ENCODE measurements at regions not wholly inside any gene's neighbourhood (a gene's known extent, or its start where the extent isn't known, plus 50 kb on each side); places are given as distances from the start of the nearest gene placed in this dataset.

- H3K27me3 Mint-ChIP-seq = peaks cover 4% of the 10 kb centered on the region
- no peak overlapping the region for H3K27ac Mint-ChIP-seq
- no peaks in the 10 kb centered on the region for H3K4me1 Mint-ChIP-seq (ENCODE audit: low read depth)
- H3K36me3 Mint-ChIP-seq (ENCODE audit: low read depth) = no peaks in the 10 kb centered on the region
- no peak overlapping the region for H3K4me3 Mint-ChIP-seq
- no peaks in the 10 kb centered on the region for H3K9me3 Mint-ChIP-seq
Measured at GRCh38 chr11:116217006-116217405, 555.8 kb downstream of the BUD13 start.

DNA sequence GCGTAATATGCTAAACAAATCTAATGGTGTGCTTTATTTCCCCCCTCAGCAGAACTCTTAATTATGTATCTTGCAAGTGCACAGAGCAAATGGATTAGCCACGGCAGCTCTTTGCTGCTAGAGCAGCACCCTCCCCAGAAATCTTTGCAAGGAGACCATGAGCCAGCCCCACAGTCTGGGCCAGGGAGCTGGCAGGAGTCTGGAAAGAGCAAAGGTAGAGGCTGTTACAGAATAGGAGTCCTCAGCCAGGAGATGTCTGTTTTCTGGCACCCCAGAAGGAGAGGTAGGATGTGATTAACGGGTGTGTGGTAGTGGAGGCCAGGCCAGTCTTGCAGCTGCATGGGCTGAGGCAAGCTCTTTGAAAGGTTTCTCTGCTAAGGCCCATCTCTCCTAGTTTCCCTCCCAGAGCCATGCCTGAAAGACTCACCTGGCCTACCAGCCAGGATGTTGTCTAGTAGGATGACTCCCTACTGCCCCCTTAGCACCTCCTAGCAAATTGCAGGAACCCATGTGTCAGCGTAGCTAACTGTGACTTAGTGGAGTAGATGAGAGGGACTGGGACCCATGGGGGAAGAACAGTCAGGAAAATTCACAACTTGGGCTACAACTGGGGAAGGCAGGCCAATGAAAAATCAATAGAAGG lies 557.2 kb downstream of the BUD13 start:
- peaks cover 4% of the 10 kb centered on the region for H3K27me3 Mint-ChIP-seq
- no peak overlapping the region for H3K4me3 Mint-ChIP-seq
- no peak overlapping the region for H3K27ac Mint-ChIP-seq
- no peaks in the 10 kb centered on the region for H3K9me3 Mint-ChIP-seq
- no peaks in the 10 kb centered on the region for H3K4me1 Mint-ChIP-seq (ENCODE audit: low read depth)
- no peaks in the 10 kb centered on the region for H3K36me3 Mint-ChIP-seq (ENCODE audit: low read depth)

GRCh38 chr11:116211147-116211546 lies 561.6 kb downstream of the BUD13 start:
- H3K36me3 Mint-ChIP-seq (ENCODE audit: low read depth) = no peaks in the 10 kb centered on the region
- no peaks in the 10 kb centered on the region for H3K4me1 Mint-ChIP-seq (ENCODE audit: low read depth)
- H3K4me3 Mint-ChIP-seq = no peak overlapping the region
- no peaks in the 10 kb centered on the region for H3K9me3 Mint-ChIP-seq
- H3K27ac Mint-ChIP-seq = no peak overlapping the region
- H3K27me3 Mint-ChIP-seq = peaks cover 4% of the 10 kb centered on the region

DNA sequence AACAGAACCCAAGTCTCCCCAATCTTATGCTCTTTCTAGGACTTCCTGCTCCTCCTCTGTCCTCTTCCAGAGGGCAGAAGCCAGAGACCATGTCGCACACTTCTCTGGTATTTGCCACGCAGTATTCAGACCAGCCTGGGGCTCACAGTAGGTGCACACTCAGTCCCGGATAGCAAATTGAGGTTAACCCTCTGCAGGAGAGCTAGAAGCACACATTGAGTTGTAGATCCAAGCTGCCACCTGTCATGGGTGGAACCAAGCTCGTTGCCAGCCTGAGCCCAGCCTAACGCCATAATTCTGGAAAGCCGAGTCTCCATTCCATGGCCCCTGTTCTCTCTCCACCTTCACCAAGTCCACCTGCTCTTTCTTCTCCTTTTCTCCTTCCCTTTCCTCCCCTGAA lies 562.1 kb downstream of the BUD13 start:
- peaks cover under 1% of the 10 kb centered on the region for H3K27me3 Mint-ChIP-seq
- H3K9me3 Mint-ChIP-seq = no peaks in the 10 kb centered on the region
- no peak overlapping the region for H3K4me3 Mint-ChIP-seq
- no peak overlapping the region for H3K27ac Mint-ChIP-seq
- no peaks in the 10 kb centered on the region for H3K36me3 Mint-ChIP-seq (ENCODE audit: low read depth)
- H3K4me1 Mint-ChIP-seq (ENCODE audit: low read depth) = no peaks in the 10 kb centered on the region

GRCh38 chr11:116209255-116209654 lies 563.5 kb downstream of the BUD13 start:
- Mint-ChIP-seq H3K36me3 (ENCODE audit: low read depth) (no peaks in the 10 kb centered on the region), H3K27ac (no peak overlapping the region), H3K9me3 (no peaks in the 10 kb centered on the region), H3K27me3 (no peaks in the 10 kb centered on the region), H3K4me1 (ENCODE audit: low read depth) (no peaks in the 10 kb centered on the region), H3K4me3 (no peak overlapping the region)

GRCh38 chr11:116207421-116208141 lies 565.2 kb downstream of the BUD13 start:
- no peak overlapping the region for H3K27ac Mint-ChIP-seq
- H3K36me3 Mint-ChIP-seq (ENCODE audit: low read depth) = no peaks in the 10 kb centered on the region
- no peaks in the 10 kb centered on the region for H3K9me3 Mint-ChIP-seq
- peaks cover 3% of the 10 kb centered on the region for H3K27me3 Mint-ChIP-seq
- no peaks in the 10 kb centered on the region for H3K4me1 Mint-ChIP-seq (ENCODE audit: low read depth)
- H3K4me3 Mint-ChIP-seq = no peak overlapping the region

GRCh38 chr11:116207019-116207418 lies 565.8 kb downstream of the BUD13 start:
- Mint-ChIP-seq H3K4me1 (ENCODE audit: low read depth) (no peaks in the 10 kb centered on the region), H3K4me3 (no peak overlapping the region), H3K27ac (no peak overlapping the region), H3K36me3 (ENCODE audit: low read depth) (no peaks in the 10 kb centered on the region), H3K27me3 (peaks cover 5% of the 10 kb centered on the region), H3K9me3 (no peaks in the 10 kb centered on the region)

DNA sequence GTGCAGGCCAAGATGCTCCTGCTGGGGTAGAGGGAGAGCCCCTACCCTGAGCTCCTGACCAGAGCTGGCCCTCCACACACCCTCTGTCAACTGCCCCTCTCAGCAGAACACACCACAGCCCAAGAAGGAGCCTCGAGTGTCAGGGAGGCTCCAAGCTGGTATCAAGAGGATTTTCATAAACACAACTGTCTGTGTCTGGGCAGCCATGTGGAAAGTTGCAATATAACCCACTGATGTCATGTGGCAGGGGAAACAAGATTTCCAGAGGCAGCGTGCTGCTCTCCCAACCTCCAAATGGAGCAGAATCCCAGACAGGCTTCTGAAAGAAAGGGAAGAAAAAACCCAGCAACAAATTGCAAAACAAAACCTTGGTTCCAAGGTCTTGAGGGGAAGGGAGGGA lies 569.9 kb downstream of the BUD13 start:
- no peaks in the 10 kb centered on the region for H3K36me3 Mint-ChIP-seq (ENCODE audit: low read depth)
- peaks cover 13% of the 10 kb centered on the region for H3K27me3 Mint-ChIP-seq
- no peak overlapping the region for H3K27ac Mint-ChIP-seq
- H3K4me1 Mint-ChIP-seq (ENCODE audit: low read depth) = no peaks in the 10 kb centered on the region
- H3K4me3 Mint-ChIP-seq = no peak overlapping the region
- H3K9me3 Mint-ChIP-seq = no peaks in the 10 kb centered on the region

DNA sequence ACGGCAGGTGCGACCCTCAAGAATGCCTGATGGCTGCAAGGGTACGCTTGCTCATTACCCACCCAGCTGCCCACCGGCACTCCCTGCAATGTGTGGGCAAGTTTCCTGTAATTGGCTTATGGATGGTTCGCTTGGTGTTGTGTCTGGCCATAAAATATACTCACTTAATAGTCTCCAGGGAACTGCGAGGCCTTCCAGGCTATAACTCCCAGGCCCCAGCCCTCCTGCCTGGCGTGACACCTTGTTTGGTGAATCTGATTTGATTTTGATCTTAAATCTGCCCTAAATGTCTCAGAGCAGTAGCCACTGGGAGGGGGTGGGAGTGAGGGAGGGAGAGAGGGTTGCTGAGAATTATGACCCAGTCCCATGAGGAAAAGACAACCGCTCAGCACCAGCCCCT lies 572.2 kb downstream of the BUD13 start:
- Mint-ChIP-seq H3K27me3 (peaks cover 17% of the 10 kb centered on the region), H3K4me3 (no peak overlapping the region), H3K9me3 (no peaks in the 10 kb centered on the region), H3K27ac (no peak overlapping the region), H3K4me1 (ENCODE audit: low read depth) (no peaks in the 10 kb centered on the region), H3K36me3 (ENCODE audit: low read depth) (no peaks in the 10 kb centered on the region)

DNA sequence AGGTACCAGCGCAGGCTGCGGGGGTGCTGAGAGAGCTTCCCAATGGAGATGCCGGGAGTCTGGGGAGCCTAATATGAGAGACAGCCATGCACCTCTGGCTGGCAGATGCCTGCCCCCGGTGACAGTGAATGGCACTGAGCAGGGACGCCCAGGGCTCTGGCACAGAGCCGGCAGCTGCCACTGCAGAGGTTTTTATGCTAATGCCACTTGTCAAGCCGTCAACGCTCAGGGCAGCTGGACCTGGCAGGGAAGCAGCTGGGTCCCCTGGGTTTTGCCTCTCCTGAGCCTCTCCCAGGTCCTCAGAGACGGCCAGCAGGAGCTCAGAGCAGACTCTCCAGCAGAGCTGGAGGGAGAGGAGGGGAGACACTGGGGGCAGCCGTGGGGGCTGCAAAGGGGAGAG lies 573.6 kb downstream of the BUD13 start:
- H3K27ac Mint-ChIP-seq = no peak overlapping the region
- H3K36me3 Mint-ChIP-seq (ENCODE audit: low read depth) = no peaks in the 10 kb centered on the region
- no peaks in the 10 kb centered on the region for H3K4me1 Mint-ChIP-seq (ENCODE audit: low read depth)
- H3K9me3 Mint-ChIP-seq = no peaks in the 10 kb centered on the region
- H3K27me3 Mint-ChIP-seq = peaks cover 26% of the 10 kb centered on the region
- no peak overlapping the region for H3K4me3 Mint-ChIP-seq

- Mint-ChIP-seq H3K4me3 (no peak overlapping the region), H3K27me3 (peaks cover 42% of the 10 kb centered on the region), H3K4me1 (ENCODE audit: low read depth) (no peaks in the 10 kb centered on the region), H3K9me3 (no peaks in the 10 kb centered on the region), H3K36me3 (ENCODE audit: low read depth) (no peaks in the 10 kb centered on the region), H3K27ac (no peak overlapping the region)
Measured at GRCh38 chr11:116194156-116194904, 578.5 kb downstream of the BUD13 start.

GRCh38 chr11:116193321-116194131 lies 579.3 kb downstream of the BUD13 start:
- no peak overlapping the region for H3K27ac Mint-ChIP-seq
- no peaks in the 10 kb centered on the region for H3K36me3 Mint-ChIP-seq (ENCODE audit: low read depth)
- no peaks in the 10 kb centered on the region for H3K9me3 Mint-ChIP-seq
- no peaks in the 10 kb centered on the region for H3K4me1 Mint-ChIP-seq (ENCODE audit: low read depth)
- no peak overlapping the region for H3K4me3 Mint-ChIP-seq
- peaks cover 37% of the 10 kb centered on the region for H3K27me3 Mint-ChIP-seq

- H3K9me3 Mint-ChIP-seq = no peaks in the 10 kb centered on the region
- no peak overlapping the region for H3K4me3 Mint-ChIP-seq
- no peak overlapping the region for H3K27ac Mint-ChIP-seq
- H3K4me1 Mint-ChIP-seq (ENCODE audit: low read depth) = no peaks in the 10 kb centered on the region
- peaks cover 37% of the 10 kb centered on the region for H3K27me3 Mint-ChIP-seq
- no peaks in the 10 kb centered on the region for H3K36me3 Mint-ChIP-seq (ENCODE audit: low read depth)
Measured at GRCh38 chr11:116192509-116193210, 580.1 kb downstream of the BUD13 start.

GRCh38 chr11:116190861-116191260 lies 581.9 kb downstream of the BUD13 start:
- Mint-ChIP-seq H3K4me1 (ENCODE audit: low read depth) (no peaks in the 10 kb centered on the region), H3K4me3 (no peak overlapping the region)

More at GRCh38 chr11:116190861-116191260, 581.9 kb downstream of the BUD13 start:
- no peaks in the 10 kb centered on the region for H3K36me3 Mint-ChIP-seq (ENCODE audit: low read depth)
- H3K27ac Mint-ChIP-seq = no peak overlapping the region
- no peaks in the 10 kb centered on the region for H3K9me3 Mint-ChIP-seq
- H3K27me3 Mint-ChIP-seq = peaks cover 34% of the 10 kb centered on the region

Data from stimulated activated naive CD8-positive, alpha-beta T cell treated with anti-CD3 and anti-CD28 coated beads, Interleukin-15, Interleukin-2, amounts not matched to agents 100 ng/mL and 50 ng/mL, for 24 hours (primary cell).